ENCODE measurements at regions not wholly inside any gene's neighbourhood (a gene's known extent, or its start where the extent isn't known, plus 50 kb on each side); places are given as distances from the start of the nearest gene placed in this dataset. TPM values are rescaled to one million over a fixed set of nuclear protein-coding genes. Genes with fewer than 3 reads are reported as not detected.

- no peak for DNase-seq
- no peak overlapping the region for H3K4me3 ChIP-seq (ENCODE audit: low read length)
- no peak overlapping the region for H3K4me2 ChIP-seq (ENCODE audit: low read depth, low read length, poor library complexity, severe bottlenecking)
- H3K9me2 ChIP-seq (replicated peaks; ENCODE audit: insufficient read depth, low read length), result no peaks in the 10 kb centered on the region
- no peak overlapping the region for H2AFZ ChIP-seq (ENCODE audit: low read length)
- H3K27ac ChIP-seq (ENCODE audit: low read length), result no peak overlapping the region
- H3K79me2 ChIP-seq (ENCODE audit: low read length), result no peaks in the 10 kb centered on the region
- H4K20me1 ChIP-seq (ENCODE audit: insufficient read depth, low read depth, low read length), result no peaks in the 10 kb centered on the region
- H3K9ac ChIP-seq (ENCODE audit: low read length), result no peak overlapping the region
- H3K9me3 ChIP-seq (ENCODE audit: low read length), result no peaks in the 10 kb centered on the region
- no peaks in the 10 kb centered on the region for H3K27me3 ChIP-seq (ENCODE audit: low read length)
- no peaks in the 10 kb centered on the region for H3K36me3 ChIP-seq (ENCODE audit: insufficient read depth, low read length)
- H3K4me1 ChIP-seq (ENCODE audit: low read length), result no peaks in the 10 kb centered on the region
Observed at GRCh38 chr11:8838248-8838647, 72.7 kb upstream of the AKIP1 start.

- no peak overlapping the region for H3K9ac ChIP-seq (ENCODE audit: low read length)
- no peak for DNase-seq
- no peaks in the 10 kb centered on the region for H3K36me3 ChIP-seq (ENCODE audit: insufficient read depth, low read length)
- H3K9me2 ChIP-seq (replicated peaks; ENCODE audit: insufficient read depth, low read length), result no peaks in the 10 kb centered on the region
- H3K27me3 ChIP-seq (ENCODE audit: low read length), result no peaks in the 10 kb centered on the region
- no peaks in the 10 kb centered on the region for H3K4me1 ChIP-seq (ENCODE audit: low read length)
- no peak overlapping the region for H3K4me3 ChIP-seq (ENCODE audit: low read length)
- H3K9me3 ChIP-seq (ENCODE audit: low read length), result no peaks in the 10 kb centered on the region
- no peaks in the 10 kb centered on the region for H3K79me2 ChIP-seq (ENCODE audit: low read length)
- no peak overlapping the region for H3K4me2 ChIP-seq (ENCODE audit: low read depth, low read length, poor library complexity, severe bottlenecking)
- no peak overlapping the region for H2AFZ ChIP-seq (ENCODE audit: low read length)
- no peaks in the 10 kb centered on the region for H4K20me1 ChIP-seq (ENCODE audit: insufficient read depth, low read depth, low read length)
- no peak overlapping the region for H3K27ac ChIP-seq (ENCODE audit: low read length)
Observed at GRCh38 chr11:8839306-8839956, 71.6 kb upstream of the AKIP1 start.

- H3K4me2 ChIP-seq (ENCODE audit: low read depth, low read length, poor library complexity, severe bottlenecking), result no peak overlapping the region
- no peak for DNase-seq
- H3K36me3 ChIP-seq (ENCODE audit: insufficient read depth, low read length), result no peaks in the 10 kb centered on the region
- H3K4me1 ChIP-seq (ENCODE audit: low read length), result no peaks in the 10 kb centered on the region
- no peak overlapping the region for H3K9ac ChIP-seq (ENCODE audit: low read length)
- no peaks in the 10 kb centered on the region for H4K20me1 ChIP-seq (ENCODE audit: insufficient read depth, low read depth, low read length)
- no peaks in the 10 kb centered on the region for H3K9me3 ChIP-seq (ENCODE audit: low read length)
- H3K4me3 ChIP-seq (ENCODE audit: low read length), result no peak overlapping the region
- H3K27me3 ChIP-seq (ENCODE audit: low read length), result no peaks in the 10 kb centered on the region
- H3K9me2 ChIP-seq (replicated peaks; ENCODE audit: insufficient read depth, low read length), result no peaks in the 10 kb centered on the region
- H2AFZ ChIP-seq (ENCODE audit: low read length), result no peak overlapping the region
- no peak overlapping the region for H3K27ac ChIP-seq (ENCODE audit: low read length)
- no peaks in the 10 kb centered on the region for H3K79me2 ChIP-seq (ENCODE audit: low read length)
Observed at GRCh38 chr11:8839957-8840945, 70.7 kb upstream of the AKIP1 start.

DNA sequence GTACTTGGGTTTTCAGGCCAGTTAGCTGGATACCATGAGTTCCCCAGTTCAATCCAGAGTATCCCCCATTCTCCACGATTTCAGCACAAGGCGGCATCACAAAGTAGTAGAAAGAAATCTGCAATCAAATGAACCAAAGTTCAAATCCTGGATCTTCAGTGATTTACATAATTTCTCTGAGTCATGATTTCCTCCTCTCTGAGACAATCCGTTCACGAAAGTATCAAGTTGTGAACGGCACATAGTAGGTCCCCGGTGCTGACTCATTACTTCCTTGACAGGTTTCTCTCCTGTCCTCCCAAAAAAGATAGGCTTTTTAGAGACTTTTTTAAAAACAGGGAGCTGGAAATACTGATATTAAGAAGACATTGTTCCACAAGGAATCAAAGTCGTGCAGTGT, 69.1 kb upstream of the AKIP1 start:
- H3K27ac ChIP-seq (ENCODE audit: low read length), result no peak overlapping the region
- H3K4me1 ChIP-seq (ENCODE audit: low read length), result no peaks in the 10 kb centered on the region
- no peaks in the 10 kb centered on the region for H3K9me2 ChIP-seq (replicated peaks; ENCODE audit: insufficient read depth, low read length)
- H2AFZ ChIP-seq (ENCODE audit: low read length), result no peak overlapping the region
- no peak overlapping the region for H3K9ac ChIP-seq (ENCODE audit: low read length)
- H4K20me1 ChIP-seq (ENCODE audit: insufficient read depth, low read depth, low read length), result no peaks in the 10 kb centered on the region
- H3K79me2 ChIP-seq (ENCODE audit: low read length), result no peaks in the 10 kb centered on the region
- H3K4me3 ChIP-seq (ENCODE audit: low read length), result no peak overlapping the region
- no peaks in the 10 kb centered on the region for H3K36me3 ChIP-seq (ENCODE audit: insufficient read depth, low read length)
- no peaks in the 10 kb centered on the region for H3K27me3 ChIP-seq (ENCODE audit: low read length)
- H3K4me2 ChIP-seq (ENCODE audit: low read depth, low read length, poor library complexity, severe bottlenecking), result no peak overlapping the region
- H3K9me3 ChIP-seq (ENCODE audit: low read length), result no peaks in the 10 kb centered on the region
- DNase-seq, result no peak

- Histone ChIP-seq H3K27ac (ENCODE audit: low read length) (no peak overlapping the region), H3K4me1 (ENCODE audit: low read length) (no peaks in the 10 kb centered on the region), H3K9me3 (ENCODE audit: low read length) (no peaks in the 10 kb centered on the region), H4K20me1 (ENCODE audit: insufficient read depth, low read depth, low read length) (no peaks in the 10 kb centered on the region), H3K79me2 (ENCODE audit: low read length) (no peaks in the 10 kb centered on the region), H3K4me2 (ENCODE audit: low read depth, low read length, poor library complexity, severe bottlenecking) (no peak overlapping the region), H2AFZ (ENCODE audit: low read length) (no peak overlapping the region), H3K4me3 (ENCODE audit: low read length) (no peak overlapping the region), H3K9ac (ENCODE audit: low read length) (no peak overlapping the region), H3K27me3 (ENCODE audit: low read length) (no peaks in the 10 kb centered on the region), H3K9me2 (replicated peaks; ENCODE audit: insufficient read depth, low read length) (no peaks in the 10 kb centered on the region), H3K36me3 (ENCODE audit: insufficient read depth, low read length) (no peaks in the 10 kb centered on the region)
- DNase-seq, result no peak
Observed at GRCh38 chr11:8858808-8859207, 52.2 kb upstream of the AKIP1 start.

Small RNA genes lying in the stretch of these regions (small RNA-seq; reads per million reads assigned to genes)
- gene RNA5SP330, result not detected
